NCI-H2196 (cell line): ENCODE measurements at regions not wholly inside any gene's neighbourhood (a gene's known extent, or its start where the extent isn't known, plus 50 kb on each side); places are given as distances from the start of the nearest gene placed in this dataset.

Experiments
- DNase-seq: peaks from one replicate; lab custom pipeline; 2025; ENCODE audit not compliant: unreplicated experiment; lab: John Stamatoyannopoulos, UW

DNA sequence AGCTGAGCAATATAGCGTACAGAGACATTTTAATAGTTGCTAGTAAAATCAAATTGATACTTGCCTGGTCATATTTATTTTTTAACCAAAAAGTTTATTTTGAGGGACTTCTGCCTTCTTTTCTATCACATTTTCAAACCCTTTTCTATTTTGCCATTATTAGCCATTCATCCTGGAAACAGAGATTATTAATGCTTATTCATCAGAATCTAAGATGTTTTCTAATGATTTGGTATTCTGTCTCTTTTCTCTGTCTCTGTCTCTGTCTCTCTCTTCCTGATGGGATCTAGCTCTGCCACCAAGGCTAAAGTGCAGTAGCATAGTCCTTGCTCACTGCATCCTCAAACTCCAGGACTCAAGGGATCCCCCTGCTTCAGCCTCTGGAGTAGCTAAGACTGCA, 871.3 kb upstream of the CDH8 start:
- DNase-seq = no peak

DNA sequence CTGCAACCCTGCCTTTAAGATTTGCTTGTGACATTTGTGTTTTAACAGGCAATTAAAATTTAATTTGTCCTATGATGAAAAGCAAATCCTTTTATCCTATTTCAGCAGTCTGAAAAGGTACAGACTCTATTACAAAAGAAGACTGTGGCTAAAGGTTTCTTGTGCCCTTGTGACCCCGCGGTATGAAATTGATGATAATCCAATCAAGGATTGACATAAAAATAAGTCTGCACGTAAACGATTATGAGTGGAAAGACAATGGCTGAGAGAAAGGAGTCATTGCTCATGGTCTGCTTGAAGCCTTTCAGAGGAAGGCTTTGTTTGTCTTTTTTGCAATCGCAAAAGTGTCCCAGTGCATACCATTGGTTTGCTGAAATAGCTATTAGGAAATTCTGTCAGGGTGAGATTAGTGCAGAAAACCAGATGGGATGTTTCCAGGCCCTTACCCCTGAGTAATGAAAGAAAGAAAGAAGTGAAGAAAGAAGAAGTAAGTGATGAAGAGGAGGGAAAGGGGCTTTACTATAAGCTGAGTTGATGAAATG, 867.8 kb upstream of the CDH8 start:
- no peak for DNase-seq

DNA sequence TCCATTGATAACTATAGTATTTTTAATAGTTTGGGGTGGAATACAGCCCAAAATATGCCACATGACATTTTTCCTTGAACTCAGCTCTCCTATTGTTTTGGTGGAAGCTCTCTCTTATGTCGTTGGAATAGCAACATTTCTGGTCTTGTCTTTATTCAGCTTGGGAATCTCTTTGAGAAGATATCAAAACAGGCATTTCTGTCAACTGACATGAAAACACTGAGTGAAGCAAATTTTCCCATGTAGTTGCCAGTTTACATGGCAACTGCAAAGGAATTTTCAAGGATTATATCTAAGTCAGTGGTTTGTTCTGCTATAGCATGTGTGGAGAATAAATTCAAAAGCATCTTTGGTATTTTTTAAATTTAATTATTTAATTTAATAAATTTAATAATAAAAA, 863.5 kb upstream of the CDH8 start:
- DNase-seq = no peak

DNA sequence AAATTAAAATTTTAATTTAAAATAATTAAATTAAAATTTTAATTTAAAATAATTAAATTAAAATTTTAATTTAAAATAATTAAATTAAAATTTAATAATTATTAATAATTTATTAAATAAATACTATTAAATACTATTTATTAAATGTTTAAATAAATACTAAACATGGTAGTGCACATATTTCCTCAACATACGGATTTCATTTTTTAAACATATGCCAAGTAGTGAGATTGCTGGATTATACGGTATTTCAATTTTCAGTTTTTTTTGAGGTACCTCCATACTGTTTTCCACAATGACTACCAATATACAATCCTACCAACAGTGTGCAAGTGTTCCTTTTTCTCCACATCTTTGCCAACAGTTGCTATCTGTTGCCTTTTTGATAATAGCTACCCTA, 852.9 kb upstream of the CDH8 start:
- no peak for DNase-seq

DNA sequence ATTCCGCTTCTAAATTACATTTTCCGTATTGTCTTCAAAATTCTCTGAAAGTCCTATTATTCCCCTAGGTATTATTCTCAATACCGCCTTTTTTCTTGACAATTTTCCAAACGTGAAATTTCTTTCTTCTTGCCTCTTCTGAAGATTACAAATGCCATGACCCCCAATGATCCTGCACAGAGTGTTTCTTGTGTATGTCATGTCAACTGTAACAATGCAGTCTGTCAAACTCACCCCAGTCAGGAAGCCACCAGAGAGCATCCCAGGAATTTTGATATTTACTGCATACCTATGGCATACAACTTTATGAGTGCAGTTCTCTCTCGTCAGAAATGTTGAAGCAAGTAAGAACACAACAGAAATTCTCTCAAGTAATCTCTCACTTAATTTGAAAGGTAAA, 847.3 kb upstream of the CDH8 start:
- DNase-seq = no peak

DNA sequence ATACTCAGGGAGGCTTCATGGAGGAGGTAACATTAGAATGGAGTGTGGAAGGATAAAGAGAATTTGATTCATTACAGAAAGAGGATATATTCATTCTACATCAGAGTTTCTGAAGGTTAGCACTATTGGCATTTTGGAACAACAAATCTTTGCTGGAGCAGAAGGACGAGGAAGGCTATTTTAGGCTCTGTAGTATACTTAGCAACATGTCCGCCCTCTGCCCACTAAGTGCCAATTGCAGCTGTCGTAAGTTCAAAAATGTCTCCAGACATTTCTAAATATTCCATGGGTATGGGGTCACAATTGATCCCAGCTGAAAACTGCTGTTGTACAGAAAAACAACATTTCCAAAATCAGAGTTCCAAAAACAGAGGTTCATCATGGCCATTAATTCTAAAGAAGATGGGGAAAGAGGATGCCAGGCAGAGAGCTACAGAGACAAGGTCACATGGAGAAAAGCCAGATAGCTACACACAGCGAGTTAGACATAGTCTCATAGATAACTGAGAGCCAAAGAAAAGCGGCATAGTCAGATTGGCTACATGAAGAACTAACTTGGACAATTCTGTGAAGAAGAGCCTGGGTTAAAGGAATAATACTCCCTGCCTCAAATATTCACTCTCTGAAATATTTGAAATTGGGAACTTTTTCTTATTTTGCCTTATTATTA, 846.4 kb upstream of the CDH8 start:
- no peak for DNase-seq

DNA sequence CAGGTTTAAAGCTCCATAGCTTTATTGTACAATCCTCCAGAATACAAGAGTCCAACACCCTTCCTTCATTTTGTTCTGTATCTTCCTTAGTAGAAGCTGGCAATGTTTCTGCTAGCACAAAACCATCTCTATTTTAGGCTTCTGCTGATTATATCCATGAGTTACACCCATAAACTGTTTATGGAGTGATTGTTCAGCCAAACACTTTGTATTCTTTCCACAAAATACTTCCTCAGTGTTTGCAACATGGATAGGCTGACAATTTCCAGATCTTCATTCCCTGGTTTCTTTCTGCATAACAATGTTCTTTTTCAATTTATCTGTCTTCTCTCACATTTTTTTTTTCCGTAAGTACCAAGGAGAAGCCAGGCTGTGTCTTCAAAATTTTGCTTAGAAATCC, 839.9 kb upstream of the CDH8 start:
- no peak for DNase-seq

DNA sequence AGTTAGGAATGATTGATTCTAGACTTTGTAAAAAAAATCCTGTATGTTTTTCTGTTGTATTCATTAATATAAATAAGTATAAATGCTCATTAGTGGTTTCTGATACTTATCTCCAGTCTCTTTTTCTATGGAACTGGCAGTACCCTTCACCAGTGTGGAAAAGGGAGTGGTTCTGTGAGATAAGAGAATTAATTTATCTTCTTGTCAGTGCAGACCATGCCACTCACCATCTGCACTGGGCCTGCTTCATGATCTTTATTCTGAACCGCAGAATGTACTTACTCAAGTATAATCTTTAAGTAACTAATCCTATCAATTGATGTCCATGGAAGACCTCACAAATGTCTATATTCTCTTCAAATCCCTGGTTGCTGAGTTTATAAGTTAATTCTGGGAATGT, 836.1 kb upstream of the CDH8 start:
- no peak for DNase-seq

DNA sequence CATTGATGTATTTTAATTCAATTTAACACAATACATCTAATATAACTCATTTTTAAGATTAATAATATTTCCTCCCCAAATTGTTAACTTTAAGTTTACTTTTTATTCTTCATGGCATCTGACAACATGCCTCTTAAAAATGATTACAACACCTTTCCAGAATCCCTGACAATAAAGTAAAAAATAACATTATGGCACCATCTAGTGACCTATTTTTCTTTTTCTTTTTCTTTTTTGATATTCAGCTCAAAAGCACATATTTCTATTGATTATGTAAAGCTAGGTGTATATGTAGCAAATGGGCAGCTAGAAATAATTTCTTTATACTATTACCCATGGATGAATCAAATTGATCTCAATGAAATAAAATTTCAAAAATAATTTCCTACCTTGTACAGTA, 834.3 kb upstream of the CDH8 start:
- DNase-seq = no peak

DNA sequence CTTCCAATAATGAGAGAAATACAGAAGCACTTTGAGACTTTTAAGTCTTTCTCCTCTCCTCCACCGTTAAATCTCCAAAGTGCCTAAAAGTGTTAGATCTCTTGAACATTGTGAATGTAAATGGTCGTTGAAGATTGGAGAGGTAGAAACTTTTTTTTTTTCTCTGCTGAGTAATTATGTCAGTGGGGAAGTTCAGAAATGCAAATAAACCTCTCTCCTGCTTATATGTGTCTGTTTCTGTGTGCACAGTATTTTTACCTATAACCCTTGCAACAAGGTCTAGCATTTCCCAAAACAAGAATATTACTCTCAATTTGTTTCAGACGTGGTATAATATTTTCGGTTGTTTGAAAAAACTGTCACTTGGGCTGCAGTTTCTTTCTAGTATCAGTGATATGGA, 833.6 kb upstream of the CDH8 start:
- DNase-seq = no peak

DNA sequence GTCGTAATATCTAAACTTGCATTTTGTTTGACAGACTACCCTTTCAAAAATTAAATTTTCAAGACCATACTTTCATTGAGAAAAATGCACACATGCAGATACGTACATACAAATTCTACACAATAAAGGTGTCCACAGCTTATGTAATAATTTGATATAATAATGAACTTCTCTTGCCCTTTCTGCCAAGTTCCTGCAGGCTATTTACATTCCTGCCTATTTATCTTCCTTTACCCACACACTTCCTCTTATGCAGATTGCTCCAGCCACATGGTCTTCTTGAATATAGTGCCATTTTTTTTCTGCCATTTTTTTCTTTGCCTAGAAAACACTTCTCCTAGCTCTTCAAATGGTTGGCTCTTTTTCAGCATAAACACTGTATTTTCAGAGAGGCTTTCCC, 826.9 kb upstream of the CDH8 start:
- no peak for DNase-seq

DNA sequence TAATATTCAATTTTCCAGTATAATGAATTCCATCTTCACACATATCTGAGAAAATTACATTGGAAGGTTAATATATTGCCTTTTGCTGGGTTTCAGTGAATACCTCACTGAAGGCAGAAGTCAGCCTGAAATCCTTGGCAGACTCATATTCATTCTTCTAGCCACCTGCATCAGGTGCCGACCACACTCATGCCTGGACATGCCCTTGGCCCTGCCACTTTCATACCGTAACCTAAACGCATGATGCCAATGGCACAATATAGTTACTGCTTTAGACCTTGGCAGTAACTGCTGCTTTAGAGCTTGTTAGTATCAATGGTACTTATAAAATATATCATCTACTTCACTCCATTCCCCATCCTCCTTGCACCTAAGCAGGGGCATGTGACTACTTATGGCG, 817.6 kb upstream of the CDH8 start:
- peak; percentile 27 for DNase-seq

DNA sequence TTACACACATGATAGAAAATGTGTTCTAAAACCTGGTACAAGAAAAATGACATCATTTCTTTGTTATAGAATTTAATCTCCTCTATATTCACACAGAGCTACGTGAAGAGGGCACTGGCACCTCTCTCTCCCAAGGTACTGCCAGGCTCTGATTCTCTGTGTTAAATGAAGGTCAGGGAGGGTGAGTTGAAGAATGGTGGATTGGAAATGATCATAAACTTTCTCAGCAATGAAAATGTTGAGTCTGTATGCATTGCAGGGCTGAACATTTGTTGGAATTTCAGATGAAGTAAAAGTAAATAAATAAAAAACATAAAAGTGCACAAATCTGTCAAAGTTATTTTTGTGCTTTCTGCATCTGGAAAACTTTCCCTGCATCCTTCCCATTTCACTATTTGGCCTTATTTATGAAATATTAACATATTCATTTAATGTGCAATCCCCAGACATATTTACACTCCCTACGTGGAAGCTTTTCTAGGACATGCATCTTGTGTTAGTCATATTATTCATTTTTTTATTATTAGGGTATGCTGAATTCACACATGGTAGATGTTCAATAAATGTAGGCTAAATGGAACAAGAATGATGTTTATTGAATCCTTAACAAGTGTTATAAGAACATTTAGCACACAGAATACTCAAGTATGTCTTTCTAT, 810.3 kb upstream of the CDH8 start:
- DNase-seq = no peak

DNA sequence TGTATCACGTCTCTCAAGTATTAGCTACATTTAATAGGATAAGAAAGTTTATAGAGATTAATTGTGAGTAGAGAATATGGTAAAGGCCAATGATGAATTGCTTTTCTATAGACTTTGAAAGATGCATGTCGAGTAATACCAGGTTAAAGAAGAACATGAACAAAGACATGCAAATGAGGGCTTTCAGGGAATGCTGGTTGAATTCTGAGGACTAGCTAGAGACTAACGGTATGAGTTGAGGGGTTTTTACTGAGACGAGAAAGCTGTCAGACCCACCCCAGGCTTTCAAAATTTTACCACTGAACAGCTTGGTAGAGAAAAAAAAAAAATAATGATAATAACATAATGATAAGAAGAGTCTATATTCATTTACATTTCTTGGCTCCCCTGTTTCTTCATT, 796.0 kb upstream of the CDH8 start:
- no peak for DNase-seq

DNA sequence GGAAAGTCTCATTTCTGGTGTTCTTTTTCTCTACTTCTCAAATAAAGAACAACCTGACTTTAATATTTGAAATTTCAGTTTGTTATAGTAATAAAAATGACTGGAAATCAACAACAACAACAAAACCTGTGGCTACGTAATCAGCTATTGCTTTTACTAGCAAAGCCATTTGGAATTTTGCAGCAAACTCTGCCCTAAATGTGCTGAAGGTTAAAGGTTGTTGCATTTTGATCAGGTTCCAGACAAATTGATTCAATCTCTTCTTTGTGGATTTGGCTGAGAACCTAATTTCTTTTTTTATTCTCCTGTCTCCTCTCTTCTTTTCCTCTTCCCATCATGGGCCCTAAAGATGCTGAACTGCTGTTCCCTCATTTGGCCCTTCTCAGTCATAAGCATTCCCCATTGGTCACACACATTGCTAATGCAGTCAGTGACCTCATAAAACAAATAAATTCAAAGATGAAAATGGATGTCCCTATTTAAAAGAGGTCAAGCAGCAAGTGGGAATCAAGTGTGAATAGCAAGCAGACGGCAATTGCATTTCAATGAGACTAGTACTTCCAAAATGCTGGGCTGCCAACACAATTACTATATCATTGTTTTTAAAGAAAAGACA, 795.1 kb upstream of the CDH8 start:
- no peak for DNase-seq

DNA sequence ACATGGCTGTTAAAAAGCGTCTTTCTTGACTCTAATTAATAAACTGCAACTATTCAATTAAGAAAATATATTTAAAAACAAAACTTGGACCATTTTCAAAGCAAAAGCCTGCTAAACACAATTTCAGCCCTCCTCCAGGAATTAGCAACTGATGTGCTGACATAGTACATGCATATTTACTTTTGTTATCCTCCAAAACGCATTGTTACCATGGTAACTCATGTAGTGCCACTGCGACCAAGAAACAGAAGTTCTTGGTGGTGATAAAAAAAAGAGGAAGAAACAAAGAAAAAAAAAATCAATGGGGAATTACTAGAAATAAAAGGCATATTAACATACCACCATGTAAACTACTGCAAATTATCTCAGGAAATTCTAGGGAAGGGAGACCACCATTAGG, 793.4 kb upstream of the CDH8 start:
- DNase-seq = no peak

DNA sequence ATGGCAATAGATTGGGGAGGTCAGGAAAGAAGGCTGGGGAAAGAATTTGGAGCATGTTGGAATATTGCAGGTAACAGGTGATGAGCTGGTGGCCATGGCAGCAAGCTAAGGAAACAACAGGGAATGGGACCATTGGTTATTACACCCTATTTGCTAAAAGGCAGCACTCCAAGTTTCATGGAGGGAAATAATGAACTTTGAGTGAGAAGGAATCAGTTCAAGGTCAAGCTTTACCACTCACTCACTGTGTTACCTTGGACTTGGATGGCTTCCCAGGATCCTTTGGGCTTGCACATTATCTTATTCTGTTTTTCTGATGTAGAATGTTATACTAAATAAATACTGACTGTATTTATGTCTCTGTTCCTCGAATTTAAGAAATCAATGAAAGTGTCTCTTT, 792.8 kb upstream of the CDH8 start:
- no peak for DNase-seq

DNA sequence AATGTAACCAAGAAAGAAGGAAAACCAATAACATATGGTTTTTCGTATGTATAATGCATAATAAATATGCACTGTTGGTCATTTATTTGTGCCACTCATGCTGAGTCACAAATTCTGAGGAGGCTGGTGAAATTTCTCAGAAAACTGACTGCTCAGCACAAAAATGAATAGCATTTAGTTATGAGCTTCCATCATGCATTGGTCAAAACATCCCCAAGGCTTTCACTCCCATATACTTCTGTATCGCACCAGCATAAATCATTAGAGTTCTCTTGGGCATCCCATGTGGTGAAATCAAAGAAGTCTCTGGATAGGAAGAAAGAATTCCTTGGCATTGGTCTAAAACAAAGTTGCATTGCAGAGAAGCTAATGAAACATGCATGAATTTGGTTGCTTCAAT, 785.6 kb upstream of the CDH8 start:
- no peak for DNase-seq

DNA sequence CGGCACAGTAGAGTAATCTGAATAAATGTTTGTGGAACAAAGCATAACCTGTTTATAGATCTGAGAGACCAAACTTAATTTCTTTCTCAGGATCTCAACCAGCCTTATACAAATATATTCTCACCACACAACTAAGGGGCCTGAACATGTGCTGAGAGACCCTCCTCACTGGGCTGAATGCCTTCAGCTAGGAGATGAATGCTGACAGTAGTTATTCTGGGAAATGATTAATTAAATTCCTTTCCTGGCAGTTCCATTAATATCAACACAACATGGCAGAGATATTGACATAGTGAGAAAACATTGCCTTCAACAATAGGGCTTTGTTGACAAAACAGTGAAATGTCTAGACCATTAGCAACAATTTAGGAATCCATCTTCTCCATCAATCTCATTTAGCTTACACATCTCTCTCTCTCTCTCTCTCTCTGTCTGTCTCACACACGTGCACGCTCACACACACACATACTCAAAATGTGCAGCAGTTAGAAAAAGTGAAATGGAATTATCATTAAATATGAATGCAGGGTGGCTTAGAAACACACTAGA, 780.8 kb upstream of the CDH8 start:
- DNase-seq = no peak

DNA sequence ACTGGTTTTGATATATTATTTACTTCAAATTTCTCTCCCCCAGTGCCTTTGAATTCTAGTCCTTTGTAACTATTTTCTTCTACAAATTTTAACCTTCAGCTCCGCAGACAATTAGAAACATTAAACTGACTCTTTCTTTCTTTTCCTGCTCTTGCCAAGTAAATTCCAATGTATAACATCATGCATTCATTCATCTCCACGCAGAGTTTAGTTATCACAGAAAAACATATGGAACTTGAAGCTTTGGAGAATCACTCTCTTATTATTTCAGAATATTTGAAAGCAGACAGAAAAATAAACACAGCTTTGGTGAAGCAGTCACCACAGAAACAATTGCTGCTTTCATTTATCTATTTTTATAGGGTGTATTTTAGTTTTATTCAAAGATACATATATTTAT, 778.7 kb upstream of the CDH8 start:
- DNase-seq = no peak

DNA sequence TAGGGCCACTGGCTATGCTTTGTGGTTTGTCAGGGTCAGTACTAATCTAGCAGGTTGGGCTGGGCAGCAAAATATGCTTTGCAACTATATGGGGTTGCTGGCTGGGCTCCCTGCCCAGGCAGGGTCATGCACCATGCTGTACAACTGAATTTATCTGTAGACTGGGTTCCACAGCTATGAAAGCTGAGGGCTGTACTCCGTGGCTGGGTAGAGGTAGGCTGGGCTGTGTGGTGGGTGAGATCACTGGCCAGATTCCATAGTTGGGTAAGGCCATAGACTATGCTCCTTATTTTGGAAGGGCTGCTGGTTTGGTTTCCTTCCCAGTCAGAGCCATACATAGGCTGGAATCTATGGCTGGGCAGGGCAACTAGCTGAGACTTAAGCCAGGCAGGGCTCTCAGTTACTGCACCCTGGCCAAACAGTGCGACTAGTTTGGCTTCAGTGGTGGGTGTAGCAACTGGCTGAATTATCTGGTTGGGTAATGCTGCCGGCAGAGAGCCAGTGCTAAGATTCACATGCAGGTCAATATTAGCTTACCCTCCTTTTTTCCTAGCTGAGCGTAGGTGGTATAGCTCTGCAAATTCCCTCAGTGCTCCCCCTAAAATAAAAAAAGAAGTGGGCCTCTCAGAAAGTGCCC, 769.1 kb upstream of the CDH8 start:
- no peak for DNase-seq

DNA sequence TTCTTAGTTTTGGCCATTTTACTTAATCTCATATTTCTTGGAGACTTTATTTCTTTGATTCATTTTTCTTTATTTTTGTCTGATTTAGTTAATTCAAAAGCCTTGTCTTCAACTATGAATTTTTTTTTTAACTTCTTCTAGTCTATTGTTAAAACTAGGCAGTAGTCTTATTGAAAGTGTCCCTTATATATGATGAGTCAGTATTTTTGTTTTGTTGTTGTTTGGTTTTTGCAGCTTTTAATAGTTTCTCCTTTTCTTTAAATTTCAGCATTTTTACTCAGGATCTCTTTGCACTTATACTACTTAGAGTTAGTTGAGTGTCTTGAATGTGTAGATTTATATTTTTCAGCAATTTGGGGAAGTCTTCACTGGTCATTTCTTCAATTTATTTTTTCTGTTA, 758.5 kb upstream of the CDH8 start:
- no peak for DNase-seq
